IPS-20b (cell line): ENCODE measurements at regions not wholly inside any gene's neighbourhood (a gene's known extent, or its start where the extent isn't known, plus 50 kb on each side); places are given as distances from the start of the nearest gene placed in this dataset.
"Not testable (repeated sequence)": the region's sequence is repeated elsewhere in the genome, so short reads cannot be mapped to it uniquely, and the experiment has no call there.

Experiments
- H3K27ac ChIP-seq: one replicate; pipeline ENCODE4 v1.5.1; 2013; ENCODE audit warnings: low read length
- H3K27me3 ChIP-seq: 2 replicates; pipeline ENCODE4 v1.6.1; 2013; ENCODE audit warnings: mild to moderate bottlenecking, low read length, inconsistent platforms; ENCODE audit not compliant: insufficient read depth
- H3K36me3 ChIP-seq: 2 replicates; pipeline ENCODE4 v1.6.1; 2013; ENCODE audit warnings: low read depth, mild to moderate bottlenecking, inconsistent platforms, low read length, moderate library complexity; ENCODE audit not compliant: insufficient read depth
- H3K4me1 ChIP-seq: 2 replicates; pipeline ENCODE4 v1.6.1; 2013; ENCODE audit warnings: mild to moderate bottlenecking, control low read depth, inconsistent platforms, low read length, moderate library complexity; ENCODE audit not compliant: insufficient read depth
- H3K4me3 ChIP-seq: 2 replicates; pipeline ENCODE4 v1.5.1; 2013; ENCODE audit warnings: mild to moderate bottlenecking, low read length, inconsistent platforms
- H3K9ac ChIP-seq: 2 replicates; pipeline ENCODE4 v1.6.1; 2013; ENCODE audit warnings: low read depth, mild to moderate bottlenecking, inconsistent platforms, low read length, moderate library complexity
- H3K9me3 ChIP-seq: 2 replicates; pipeline ENCODE4 v1.6.1; 2013; ENCODE audit warnings: mild to moderate bottlenecking, low read depth, low read length, inconsistent platforms; ENCODE audit not compliant: insufficient read depth

GRCh38 chr15:79724804-79725203, 172.0 kb downstream of the MTHFS start:
- Histone ChIP-seq H3K9ac (no peak overlapping the region), H3K27ac (no peak overlapping the region)

GRCh38 chr15:79728867-79729266, 167.9 kb downstream of the MTHFS start:
- Histone ChIP-seq H3K4me3 (no peak overlapping the region), H3K27me3 (no peaks in the 10 kb centered on the region), H3K9me3 (peaks cover 4% of the 10 kb centered on the region; the same call in 1 of the 2 replicates), H3K27ac (no peak overlapping the region), H3K4me1 (no peaks in the 10 kb centered on the region), H3K36me3 (no peaks in the 10 kb centered on the region), H3K9ac (no peak overlapping the region)

More at GRCh38 chr15:79724804-79725203, 172.0 kb downstream of the MTHFS start:
- Histone ChIP-seq H3K36me3 (no peaks in the 10 kb centered on the region), H3K9me3 (no peaks in the 10 kb centered on the region), H3K4me3 (no peak overlapping the region), H3K27me3 (no peaks in the 10 kb centered on the region), H3K4me1 (no peaks in the 10 kb centered on the region)

GRCh38 chr15:79736435-79737000, 160.3 kb downstream of the MTHFS start:
- H3K27ac ChIP-seq = no peak overlapping the region
- no peaks in the 10 kb centered on the region for H3K36me3 ChIP-seq
- no peaks in the 10 kb centered on the region for H3K4me1 ChIP-seq
- no peak overlapping the region for H3K9ac ChIP-seq
- no peak overlapping the region for H3K4me3 ChIP-seq
- H3K9me3 ChIP-seq = no peaks in the 10 kb centered on the region
- H3K27me3 ChIP-seq = no peaks in the 10 kb centered on the region

- no peaks in the 10 kb centered on the region for H3K9me3 ChIP-seq
- H3K4me1 ChIP-seq = no peaks in the 10 kb centered on the region
- H3K36me3 ChIP-seq = no peaks in the 10 kb centered on the region
- no peak overlapping the region for H3K9ac ChIP-seq
- no peak overlapping the region for H3K27ac ChIP-seq
- H3K4me3 ChIP-seq = no peak overlapping the region
- no peaks in the 10 kb centered on the region for H3K27me3 ChIP-seq
Measured at GRCh38 chr15:79738143-79738542, 158.7 kb downstream of the MTHFS start.

GRCh38 chr15:79740561-79740960, 156.3 kb downstream of the MTHFS start:
- H3K4me3 ChIP-seq = no peak overlapping the region
- H3K4me1 ChIP-seq = no peaks in the 10 kb centered on the region
- H3K27me3 ChIP-seq = no peaks in the 10 kb centered on the region
- H3K36me3 ChIP-seq = no peaks in the 10 kb centered on the region
- no peak overlapping the region for H3K27ac ChIP-seq
- no peak overlapping the region for H3K9ac ChIP-seq
- no peaks in the 10 kb centered on the region for H3K9me3 ChIP-seq

GRCh38 chr15:79743032-79743431, 153.8 kb downstream of the MTHFS start:
- H3K36me3 ChIP-seq = no peaks in the 10 kb centered on the region
- no peaks in the 10 kb centered on the region for H3K4me1 ChIP-seq
- no peak overlapping the region for H3K9ac ChIP-seq
- no peaks in the 10 kb centered on the region for H3K9me3 ChIP-seq
- no peaks in the 10 kb centered on the region for H3K27me3 ChIP-seq
- H3K27ac ChIP-seq = no peak overlapping the region
- no peak overlapping the region for H3K4me3 ChIP-seq

- not testable (repeated sequence) for H3K27ac ChIP-seq, H3K4me3 ChIP-seq, H3K4me1 ChIP-seq, H3K36me3 ChIP-seq, H3K9ac ChIP-seq, H3K9me3 ChIP-seq, H3K27me3 ChIP-seq
Measured at GRCh38 chr15:79744485-79744884, 152.3 kb downstream of the MTHFS start.

GRCh38 chr15:79756365-79756764, 140.4 kb downstream of the MTHFS start:
- peaks cover 7% of the 10 kb centered on the region for H3K9me3 ChIP-seq
- H3K36me3 ChIP-seq = no peaks in the 10 kb centered on the region
- no peaks in the 10 kb centered on the region for H3K27me3 ChIP-seq
- no peak overlapping the region for H3K9ac ChIP-seq
- no peak overlapping the region for H3K4me3 ChIP-seq
- H3K27ac ChIP-seq = no peak overlapping the region
- no peaks in the 10 kb centered on the region for H3K4me1 ChIP-seq

GRCh38 chr15:79765081-79765480, 131.7 kb downstream of the MTHFS start:
- Histone ChIP-seq H3K4me3 (no peak overlapping the region), H3K4me1 (no peaks in the 10 kb centered on the region), H3K9me3 (peaks cover 16% of the 10 kb centered on the region), H3K36me3 (no peaks in the 10 kb centered on the region), H3K9ac (no peak overlapping the region), H3K27me3 (no peaks in the 10 kb centered on the region), H3K27ac (no peak overlapping the region)

GRCh38 chr15:79769069-79769481, 127.7 kb downstream of the MTHFS start:
- Histone ChIP-seq H3K4me1 (no peaks in the 10 kb centered on the region), H3K9ac (no peak overlapping the region), H3K4me3 (no peak overlapping the region), H3K36me3 (no peaks in the 10 kb centered on the region), H3K27ac (no peak overlapping the region), H3K9me3 (no peaks in the 10 kb centered on the region; the same call in 1 of the 2 replicates), H3K27me3 (no peaks in the 10 kb centered on the region)

- no peak overlapping the region for H3K9ac ChIP-seq
- H3K4me1 ChIP-seq = no peaks in the 10 kb centered on the region
- no peak overlapping the region for H3K27ac ChIP-seq
- no peaks in the 10 kb centered on the region for H3K27me3 ChIP-seq
- no peaks in the 10 kb centered on the region for H3K9me3 ChIP-seq
- H3K4me3 ChIP-seq = no peak overlapping the region
- H3K36me3 ChIP-seq = no peaks in the 10 kb centered on the region
Measured at GRCh38 chr15:79769933-79770759, 126.7 kb downstream of the MTHFS start.

GRCh38 chr15:79773128-79773527, 123.7 kb downstream of the MTHFS start:
- Histone ChIP-seq H3K4me1 (no peaks in the 10 kb centered on the region), H3K9me3 (no peaks in the 10 kb centered on the region), H3K36me3 (no peaks in the 10 kb centered on the region), H3K4me3 (no peak overlapping the region), H3K27me3 (no peaks in the 10 kb centered on the region), H3K9ac (no peak overlapping the region), H3K27ac (no peak overlapping the region)
